H9 (cell line): ENCODE measurements at regions not wholly inside any gene's neighbourhood (a gene's known extent, or its start where the extent isn't known, plus 50 kb on each side); places are given as distances from the start of the nearest gene placed in this dataset.

Experiments
- DNase-seq: peaks from one replicate; pipeline ENCODE4 v3.0.0-alpha.2; 2017
- H2AFZ ChIP-seq: one replicate; pipeline ENCODE4 v1.6.1; 2013; ENCODE audit warnings: mild to moderate bottlenecking, low read length, control low read depth, moderate library complexity
- H2AK5ac ChIP-seq: 2 replicates; pipeline ENCODE4 v1.6.1; 2013; ENCODE audit warnings: low read length, control low read depth, mixed read lengths; ENCODE audit not compliant: insufficient read length
- H2BK120ac ChIP-seq: one replicate; pipeline ENCODE4 v1.6.1; 2013; ENCODE audit warnings: low read depth, mild to moderate bottlenecking, low read length, control low read depth, inconsistent platforms; ENCODE audit not compliant: poor library complexity, severe bottlenecking
- H2BK12ac ChIP-seq: 2 replicates; pipeline ENCODE4 v1.6.1; 2013; ENCODE audit warnings: low read length, control low read depth, mixed read lengths, low read depth; ENCODE audit not compliant: insufficient read length
- H2BK15ac ChIP-seq: 2 replicates; pipeline ENCODE4 v1.6.1; 2013; ENCODE audit warnings: low read depth, low read length, control low read depth
- H2BK20ac ChIP-seq: one replicate; pipeline ENCODE4 v1.6.1; 2013; ENCODE audit warnings: low read depth, mild to moderate bottlenecking, low read length, control low read depth, inconsistent platforms; ENCODE audit not compliant: poor library complexity, severe bottlenecking
- H2BK5ac ChIP-seq: 2 replicates; pipeline ENCODE4 v1.6.1; 2013; ENCODE audit warnings: low read length, control low read depth, mixed read lengths; ENCODE audit not compliant: insufficient read length
- H3K14ac ChIP-seq: 2 replicates; pipeline ENCODE4 v1.6.1; 2013; ENCODE audit warnings: low read length, control low read depth; ENCODE audit not compliant: insufficient read depth
- H3K18ac ChIP-seq: 2 replicates; pipeline ENCODE4 v1.6.1; 2013; ENCODE audit warnings: low read depth, mild to moderate bottlenecking, mixed read lengths, low read length, control low read depth; ENCODE audit not compliant: insufficient read length
- H3K23ac ChIP-seq: 2 replicates; pipeline ENCODE4 v1.6.1; 2013; ENCODE audit warnings: low read length, control low read depth, mixed read lengths, low read depth; ENCODE audit not compliant: insufficient read length
- H3K23me2 ChIP-seq: 2 replicates; pipeline ENCODE4 v1.6.1; 2013; ENCODE audit warnings: low read depth, mild to moderate bottlenecking, mixed read lengths, low read length, control low read depth; ENCODE audit not compliant: insufficient read length, poor library complexity, severe bottlenecking
- H3K27ac ChIP-seq: 2 replicates; pipeline ENCODE4 v1.5.1; 2013; ENCODE audit warnings: low read length, control low read depth, mixed read lengths, low read depth; ENCODE audit not compliant: insufficient read length
- H3K27me3 ChIP-seq: 2 replicates; pipeline ENCODE4 v1.6.1; 2013; ENCODE audit warnings: low read length, control low read depth, inconsistent platforms; ENCODE audit not compliant: insufficient read depth
- H3K4ac ChIP-seq: 2 replicates; pipeline ENCODE4 v1.6.1; 2013; ENCODE audit warnings: low read depth, mild to moderate bottlenecking, control low read depth, inconsistent platforms, low read length, moderate library complexity
- H3K4me1 ChIP-seq: 2 replicates; pipeline ENCODE4 v1.6.1; 2013; ENCODE audit warnings: low read length, control low read depth, inconsistent platforms; ENCODE audit not compliant: insufficient read depth
- H3K4me2 ChIP-seq: 2 replicates; pipeline ENCODE4 v1.6.1; 2013; ENCODE audit warnings: low read length, control low read depth, mixed read lengths; ENCODE audit not compliant: insufficient read length, insufficient read depth
- H3K56ac ChIP-seq: 2 replicates; pipeline ENCODE4 v1.6.1; 2013; ENCODE audit warnings: low read depth, mild to moderate bottlenecking, mixed read lengths, low read length, control low read depth; ENCODE audit not compliant: insufficient read length
- H3K79me1 ChIP-seq: 2 replicates; pipeline ENCODE4 v1.6.1; 2013; ENCODE audit warnings: low read depth, mild to moderate bottlenecking, moderate library complexity, low read length, control low read depth, inconsistent platforms; ENCODE audit not compliant: insufficient read depth, poor library complexity, severe bottlenecking
- H3K79me2 ChIP-seq: 2 replicates; pipeline ENCODE4 v1.6.1; 2013; ENCODE audit warnings: low read length, control low read depth, inconsistent platforms; ENCODE audit not compliant: insufficient read depth
- H3K9ac ChIP-seq: 2 replicates; pipeline ENCODE4 v1.6.1; 2013; ENCODE audit warnings: low read length, control low read depth, mixed read lengths; ENCODE audit not compliant: insufficient read length; ENCODE audit errors: extremely low read depth
- H3K9me3 ChIP-seq: one replicate; pipeline ENCODE4 v1.6.1; 2013; ENCODE audit warnings: low read depth, low read length, inconsistent platforms; ENCODE audit not compliant: control insufficient read depth
- H3T11ph ChIP-seq: one replicate; pipeline ENCODE4 v1.6.1; 2013; ENCODE audit warnings: mild to moderate bottlenecking, low read length, control low read depth, inconsistent platforms
- H4K20me1 ChIP-seq: one replicate; pipeline ENCODE4 v1.6.1; 2013; ENCODE audit not compliant: control insufficient read depth, insufficient read length, insufficient read depth
- H4K5ac ChIP-seq: 2 replicates; pipeline ENCODE4 v1.6.1; 2013; ENCODE audit warnings: low read depth, mild to moderate bottlenecking, mixed read lengths, low read length, control low read depth; ENCODE audit not compliant: insufficient read length
- H4K8ac ChIP-seq: replicated peaks from 2 replicates; pipeline ENCODE4 v1.6.1; 2013; ENCODE audit warnings: low read length, control low read depth, mixed read lengths, low read depth; ENCODE audit not compliant: insufficient read length
- H4K91ac ChIP-seq: 2 replicates; pipeline ENCODE4 v1.6.1; 2013; ENCODE audit warnings: low read depth, mild to moderate bottlenecking, moderate library complexity, mixed read lengths, low read length, control low read depth; ENCODE audit not compliant: insufficient read length
- H3K27ac Mint-ChIP-seq, 3 experiments: 2 replicates in 2 of 3; 3 replicates in 1 of 3; pipeline ENCODE4 v1.8.0; 2020 to 2021; ENCODE audit warnings: mixed read lengths in 3 of 3, mild to moderate bottlenecking in 1 of 3, moderate library complexity in 1 of 3
- H3K27me3 Mint-ChIP-seq: 2 replicates; pipeline ENCODE4 v1.8.0; 2021; ENCODE audit warnings: low read depth, mild to moderate bottlenecking, moderate library complexity, mixed read lengths
- H3K36me3 Mint-ChIP-seq, 3 experiments: 2 replicates in 2 of 3; 3 replicates in 1 of 3; pipeline ENCODE4 v1.8.0; 2020 to 2021; ENCODE audit warnings: low read depth in 3 of 3, mixed read lengths in 3 of 3; ENCODE audit not compliant: insufficient read depth in 1 of 3
- H3K4me1 Mint-ChIP-seq, 2 experiments: 2 replicates each; pipeline ENCODE4 v1.8.0; 2020; ENCODE audit warnings: mixed read lengths in 2 of 2
- H3K4me3 Mint-ChIP-seq, 2 experiments: 2 replicates in 1 of 2; 3 replicates in 1 of 2; pipeline ENCODE4 v1.8.0; 2020 to 2021; ENCODE audit warnings: mild to moderate bottlenecking in 2 of 2, mixed read lengths in 2 of 2, moderate library complexity in 1 of 2
- H3K9me3 Mint-ChIP-seq, 2 experiments: 2 replicates in 1 of 2; 3 replicates in 1 of 2; pipeline ENCODE4 v1.8.0; 2020; ENCODE audit warnings: mild to moderate bottlenecking in 2 of 2, mixed read lengths in 2 of 2, moderate library complexity in 1 of 2
- CTCF ChIP-seq: fragments of 200-600 bp; sonication (generic); conservative IDR thresholded peaks from 3 replicates; pipeline ENCODE4 v1.8.0; 2021; ENCODE audit warnings: antibody characterized with exemption, mild to moderate bottlenecking

- no peak overlapping the region for H3K4me2 ChIP-seq
These were observed 113.6 kb upstream of the TPM1 start for GRCh38 chr15:62929000-62929357.

More at GRCh38 chr15:62929000-62929357, 113.6 kb upstream of the TPM1 start:
- Histone ChIP-seq H4K5ac (no peak overlapping the region), H3K9ac (no peak overlapping the region), H3K79me1 (no peaks in the 10 kb centered on the region), H4K20me1 (no peaks in the 10 kb centered on the region), H2BK5ac (no peak overlapping the region), H3K14ac (no peak overlapping the region), H2BK20ac (no peak overlapping the region), H3K56ac (no peak overlapping the region), H3K23ac (no peak overlapping the region), H3K9me3 (no peaks in the 10 kb centered on the region), H4K91ac (no peak overlapping the region), H2AFZ (no peak overlapping the region), H4K8ac (no peak overlapping the region), H3K4ac (no peak overlapping the region), H3K79me2 (no peaks in the 10 kb centered on the region), H2AK5ac (no peak overlapping the region), H3K23me2 (no peaks in the 10 kb centered on the region), H2BK15ac (no peak overlapping the region), H3K27ac (no peak overlapping the region), H2BK120ac (no peak overlapping the region), H3K18ac (no peak overlapping the region), H3K27me3 (no peaks in the 10 kb centered on the region), H3T11ph (no peak overlapping the region), H3K4me1 (no peaks in the 10 kb centered on the region), H2BK12ac (no peak overlapping the region)
- H3K36me3 Mint-ChIP-seq: no peaks in the 10 kb centered on the region
- H3K9me3 Mint-ChIP-seq: no peaks in the 10 kb centered on the region
- DNase-seq: no peak
- no peak overlapping the region for H3K4me3 Mint-ChIP-seq
- no peaks in the 10 kb centered on the region for H3K27me3 Mint-ChIP-seq
- peaks cover 5 to 11% of the 10 kb centered on the region in 2 experiments; a peak in 3 of 4 replicates for H3K4me1 Mint-ChIP-seq
- no peak overlapping the region for H3K27ac Mint-ChIP-seq
- TF ChIP-seq CTCF: no peak
